ENCODE measurements at regions not wholly inside any gene's neighbourhood (a gene's known extent, or its start where the extent isn't known, plus 50 kb on each side); places are given as distances from the start of the nearest gene placed in this dataset.
"Not testable (repeated sequence)": the region's sequence is repeated elsewhere in the genome, so short reads cannot be mapped to it uniquely, and the experiment has no call there.

- WGBS, 4 donors, result 65 to 83% (median 67%) methylated on average over 1 of the region's 1 CpG; no CpG with 5 or more reads in 1 of the 4 donors
- H3K27me3 ChIP-seq, result peaks cover 5% of the 10 kb centered on the region
- H3K9me3 ChIP-seq (replicated peaks in 1 of 3), result no peaks in the 10 kb centered on the region
- TF ChIP-seq, protein P1, sequence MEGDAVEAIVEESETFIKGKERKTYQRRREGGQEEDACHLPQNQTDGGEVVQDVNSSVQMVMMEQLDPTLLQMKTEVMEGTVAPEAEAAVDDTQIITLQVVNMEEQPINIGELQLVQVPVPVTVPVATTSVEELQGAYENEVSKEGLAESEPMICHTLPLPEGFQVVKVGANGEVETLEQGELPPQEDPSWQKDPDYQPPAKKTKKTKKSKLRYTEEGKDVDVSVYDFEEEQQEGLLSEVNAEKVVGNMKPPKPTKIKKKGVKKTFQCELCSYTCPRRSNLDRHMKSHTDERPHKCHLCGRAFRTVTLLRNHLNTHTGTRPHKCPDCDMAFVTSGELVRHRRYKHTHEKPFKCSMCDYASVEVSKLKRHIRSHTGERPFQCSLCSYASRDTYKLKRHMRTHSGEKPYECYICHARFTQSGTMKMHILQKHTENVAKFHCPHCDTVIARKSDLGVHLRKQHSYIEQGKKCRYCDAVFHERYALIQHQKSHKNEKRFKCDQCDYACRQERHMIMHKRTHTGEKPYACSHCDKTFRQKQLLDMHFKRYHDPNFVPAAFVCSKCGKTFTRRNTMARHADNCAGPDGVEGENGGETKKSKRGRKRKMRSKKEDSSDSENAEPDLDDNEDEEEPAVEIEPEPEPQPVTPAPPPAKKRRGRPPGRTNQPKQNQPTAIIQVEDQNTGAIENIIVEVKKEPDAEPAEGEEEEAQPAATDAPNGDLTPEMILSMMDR (IDR thresholded peaks at IDR 0.05), result no peak
- no peak for TF ChIP-seq POLR2A (IDR thresholded peaks at IDR 0.05)
- DNase-seq, result no peak
- no peaks in the 10 kb centered on the region for H3K4me1 ChIP-seq (replicated peaks in 1 of 2)
- H3K36me3 ChIP-seq (replicated peaks in 1 of 2), result no peaks in the 10 kb centered on the region
- no peak overlapping the region for H3K4me3 ChIP-seq
- intact Hi-C loops (cut with DNase I), result no loop called here
- H3K27ac ChIP-seq, result no peak overlapping the region
Measured at GRCh38 chrX:140022482-140022881, 57.2 kb upstream of the CXorf66 start.

DNA sequence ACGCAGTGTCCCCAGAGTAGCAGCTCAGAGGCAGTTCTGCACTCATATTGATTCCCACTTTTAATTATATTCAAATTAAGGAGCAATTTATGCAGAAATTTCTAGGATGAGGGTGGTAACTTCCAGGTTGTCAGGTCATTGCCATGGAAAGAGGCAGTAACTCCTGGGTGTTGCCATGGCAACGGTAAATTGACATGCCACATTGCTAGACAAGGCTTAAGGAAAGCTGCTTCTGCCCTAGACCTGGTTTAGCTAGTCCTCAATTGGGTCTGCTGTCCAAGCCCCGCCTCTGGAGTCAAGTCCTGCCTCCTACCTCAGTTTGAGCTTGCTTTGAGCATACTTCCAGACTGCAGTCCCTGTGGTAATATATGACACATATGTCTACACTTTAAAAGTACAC, 53.8 kb upstream of the CXorf66 start:
- H3K4me3 ChIP-seq; H3K27me3 ChIP-seq; DNase-seq; intact Hi-C loops (cut with DNase I); H3K27ac ChIP-seq; H3K9me3 ChIP-seq (replicated peaks in 1 of 3); H3K36me3 ChIP-seq (replicated peaks in 1 of 2); H3K4me1 ChIP-seq (replicated peaks in 1 of 2): not testable (repeated sequence)
- 61 to 100% (median 70%) methylated on average over 1 of the region's 3 CpGs; no CpG with 5 or more reads in 1 of the 4 donors for WGBS, 4 donors

Small RNA genes in the stretch of these regions (small RNA-seq; reads per million reads assigned to genes)
- 0 reads per million in 2 donors for gene RN7SL727P

Data from adrenal gland (tissue), 9 donors.